Prostate gland (tissue), 2 donors: ENCODE measurements at regions not wholly inside any gene's neighbourhood (a gene's known extent, or its start where the extent isn't known, plus 50 kb on each side); places are given as distances from the start of the nearest gene placed in this dataset.

Source experiments
- POLR2A ChIP-seq: fragments of 450-650 bp; IDR thresholded peaks from one replicate; pipeline ENCODE4 v1.6.1; 2016; ENCODE audit warnings: antibody characterized with exemption, mild to moderate bottlenecking
- POLR2AphosphoS5 ChIP-seq: sonication (generic); formaldehyde crosslinking; IDR thresholded peaks from one replicate; pipeline ENCODE4 v1.6.1; 2017; ENCODE audit warnings: antibody characterized with exemption
- TF ChIP-seq, protein P1 (sequence below), 4 experiments: fragments of 200-600 bp in 2 of 4; fragments of 450-650 bp in 2 of 4; sonication (generic) in 2 of 4; IDR thresholded peaks; 1 replicate in 3 of 4; 2 replicates in 1 of 4; pipeline ENCODE4 v1.5.1; 2016 to 2019; ENCODE audit warnings: antibody characterized with exemption in 4 of 4, mild to moderate bottlenecking in 2 of 4, moderate library complexity in 2 of 4

DNA sequence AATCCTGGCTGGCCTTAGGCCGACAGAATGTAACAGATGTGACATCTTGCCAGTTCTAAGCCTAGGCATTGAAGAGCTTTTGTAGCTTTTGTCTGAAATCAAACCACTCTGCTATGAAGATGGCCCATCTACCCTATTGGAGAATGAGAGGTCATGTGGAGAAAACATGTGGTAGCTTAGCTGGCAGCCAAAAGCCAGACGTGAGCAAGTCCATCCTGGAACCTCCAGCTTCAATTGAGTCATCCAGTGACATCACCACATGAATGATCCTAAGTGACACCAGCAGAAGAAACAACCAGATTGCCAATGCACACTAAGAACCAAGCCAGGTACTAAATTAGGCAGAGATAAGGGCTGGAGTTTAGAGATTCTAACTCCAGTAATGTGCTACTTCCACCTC is 154.8 kb upstream of the ZFP42 start:
- TF ChIP-seq, protein P1, sequence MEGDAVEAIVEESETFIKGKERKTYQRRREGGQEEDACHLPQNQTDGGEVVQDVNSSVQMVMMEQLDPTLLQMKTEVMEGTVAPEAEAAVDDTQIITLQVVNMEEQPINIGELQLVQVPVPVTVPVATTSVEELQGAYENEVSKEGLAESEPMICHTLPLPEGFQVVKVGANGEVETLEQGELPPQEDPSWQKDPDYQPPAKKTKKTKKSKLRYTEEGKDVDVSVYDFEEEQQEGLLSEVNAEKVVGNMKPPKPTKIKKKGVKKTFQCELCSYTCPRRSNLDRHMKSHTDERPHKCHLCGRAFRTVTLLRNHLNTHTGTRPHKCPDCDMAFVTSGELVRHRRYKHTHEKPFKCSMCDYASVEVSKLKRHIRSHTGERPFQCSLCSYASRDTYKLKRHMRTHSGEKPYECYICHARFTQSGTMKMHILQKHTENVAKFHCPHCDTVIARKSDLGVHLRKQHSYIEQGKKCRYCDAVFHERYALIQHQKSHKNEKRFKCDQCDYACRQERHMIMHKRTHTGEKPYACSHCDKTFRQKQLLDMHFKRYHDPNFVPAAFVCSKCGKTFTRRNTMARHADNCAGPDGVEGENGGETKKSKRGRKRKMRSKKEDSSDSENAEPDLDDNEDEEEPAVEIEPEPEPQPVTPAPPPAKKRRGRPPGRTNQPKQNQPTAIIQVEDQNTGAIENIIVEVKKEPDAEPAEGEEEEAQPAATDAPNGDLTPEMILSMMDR (IDR thresholded peaks at IDR 0.05): no peak
- no peak for TF ChIP-seq POLR2A
- no peak for TF ChIP-seq POLR2AphosphoS5
